ENCODE measurements at regions not wholly inside any gene's neighbourhood (a gene's known extent, or its start where the extent isn't known, plus 50 kb on each side); places are given as distances from the start of the nearest gene placed in this dataset.

DNA sequence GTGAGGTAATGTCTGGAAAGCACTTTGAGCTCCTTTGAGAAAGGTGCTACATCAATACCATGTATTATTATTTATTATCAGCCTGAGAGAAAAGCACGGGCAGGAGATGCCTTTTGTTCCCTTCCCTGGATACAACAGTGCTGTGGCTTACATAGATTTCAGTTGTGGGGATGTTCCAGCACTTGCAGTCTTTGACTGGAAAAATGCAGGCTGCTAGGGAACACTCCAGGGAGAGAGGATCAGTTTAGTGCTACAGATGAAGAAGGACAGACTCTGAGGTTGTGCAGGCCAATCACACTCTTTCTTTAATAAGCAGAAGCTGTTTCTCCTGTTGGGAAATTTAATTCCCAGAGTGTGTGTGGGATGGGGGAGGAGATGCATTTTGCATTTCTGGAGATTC, 94.5 kb upstream of the OBI1 start:
- TF ChIP-seq, protein P1, sequence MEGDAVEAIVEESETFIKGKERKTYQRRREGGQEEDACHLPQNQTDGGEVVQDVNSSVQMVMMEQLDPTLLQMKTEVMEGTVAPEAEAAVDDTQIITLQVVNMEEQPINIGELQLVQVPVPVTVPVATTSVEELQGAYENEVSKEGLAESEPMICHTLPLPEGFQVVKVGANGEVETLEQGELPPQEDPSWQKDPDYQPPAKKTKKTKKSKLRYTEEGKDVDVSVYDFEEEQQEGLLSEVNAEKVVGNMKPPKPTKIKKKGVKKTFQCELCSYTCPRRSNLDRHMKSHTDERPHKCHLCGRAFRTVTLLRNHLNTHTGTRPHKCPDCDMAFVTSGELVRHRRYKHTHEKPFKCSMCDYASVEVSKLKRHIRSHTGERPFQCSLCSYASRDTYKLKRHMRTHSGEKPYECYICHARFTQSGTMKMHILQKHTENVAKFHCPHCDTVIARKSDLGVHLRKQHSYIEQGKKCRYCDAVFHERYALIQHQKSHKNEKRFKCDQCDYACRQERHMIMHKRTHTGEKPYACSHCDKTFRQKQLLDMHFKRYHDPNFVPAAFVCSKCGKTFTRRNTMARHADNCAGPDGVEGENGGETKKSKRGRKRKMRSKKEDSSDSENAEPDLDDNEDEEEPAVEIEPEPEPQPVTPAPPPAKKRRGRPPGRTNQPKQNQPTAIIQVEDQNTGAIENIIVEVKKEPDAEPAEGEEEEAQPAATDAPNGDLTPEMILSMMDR (conservative IDR thresholded peaks at IDR 0.05; ENCODE audit: low read length), result no peak
- TF ChIP-seq EZH2phosphoT487 (IDR thresholded peaks at IDR 0.05; ENCODE audit: borderline replicate concordance), result no peak
